ENCODE measurements at regions not wholly inside any gene's neighbourhood (a gene's known extent, or its start where the extent isn't known, plus 50 kb on each side); places are given as distances from the start of the nearest gene placed in this dataset.

DNA sequence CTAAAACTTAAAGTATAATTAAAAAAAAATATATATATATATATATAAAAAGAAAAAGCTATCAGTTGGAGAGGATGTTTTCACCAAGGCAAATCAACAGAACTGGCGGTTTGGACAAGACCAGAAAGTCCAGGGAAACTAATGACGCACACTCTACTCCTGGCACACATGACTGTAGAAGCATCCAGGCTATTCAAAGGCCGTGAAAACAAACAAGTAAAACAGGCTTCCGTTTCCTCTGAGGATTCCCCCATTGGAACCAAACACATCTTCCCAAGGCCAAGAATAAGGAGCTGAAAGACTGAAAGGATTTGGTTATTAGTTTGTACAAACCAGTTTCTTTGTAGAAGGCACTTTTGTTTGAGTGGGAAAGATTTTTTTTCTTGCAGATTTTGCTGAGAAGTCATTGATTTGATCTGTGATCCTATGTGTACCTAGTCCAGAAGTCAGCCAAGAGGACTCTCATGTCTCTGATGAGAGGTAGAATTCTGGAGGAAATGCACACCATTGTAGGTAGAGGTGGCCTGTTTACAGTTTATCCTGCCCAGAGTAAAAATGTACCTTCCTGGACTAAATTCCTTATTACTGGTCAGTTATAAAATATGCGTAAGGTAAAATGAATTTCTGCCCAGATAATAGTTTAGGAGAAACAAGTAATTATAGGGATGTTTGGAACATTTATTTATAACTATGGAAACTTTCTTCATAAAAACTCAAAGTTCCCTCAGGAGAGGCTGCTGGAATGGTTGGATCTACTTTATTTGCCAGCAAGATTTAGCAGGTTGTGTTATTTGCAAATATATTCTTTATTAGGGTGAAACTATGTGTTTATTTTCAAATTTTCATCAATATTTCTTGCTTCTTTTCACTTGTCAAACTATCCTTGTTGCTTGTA lies 66.5 kb downstream of the DMP1 start (continued):
- no peak for TF ChIP-seq HDAC2 (IDR thresholded peaks at IDR 0.05; ENCODE audit: borderline replicate concordance in 1 of 2, low read depth in 2 of 2, low read length in 2 of 2)

All from H1 (cell line).